SK-N-SH (cell line): ENCODE measurements at regions not wholly inside any gene's neighbourhood (a gene's known extent, or its start where the extent isn't known, plus 50 kb on each side); places are given as distances from the start of the nearest gene placed in this dataset.

Experiments
- CTCF ChIA-PET: fragments of 300-600, 350-600 bp; formaldehyde crosslinking; extraction: SDS; loops from one replicate; lab custom pipeline; 2021; lab: Yijun Ruan, JAX
- POLR2A ChIA-PET: fragments of 350-600 bp; sonication (Branson Sonifier 250); formaldehyde crosslinking; extraction: SDS; loops from one replicate; lab custom pipeline; 2020; ENCODE audit warnings: antibody characterized with exemption, inconsistent platforms; lab: Yijun Ruan, JAX
- DNase-seq: peaks from one replicate; pipeline ENCODE4 v3.0.0; 2012
- H2AFZ ChIP-seq: fragments of 200-600 bp; sonication (generic); 2 replicates; pipeline ENCODE4 v1.8.1; 2016; ENCODE audit warnings: antibody characterized with exemption, mild to moderate bottlenecking, low read depth
- H3F3A ChIP-seq: fragments of 200-600 bp; sonication (generic); replicated peaks from 2 replicates; pipeline ENCODE3; 2016; ENCODE audit warnings: antibody characterized with exemption, mild to moderate bottlenecking; ENCODE audit not compliant: insufficient read depth
- H3K27ac ChIP-seq, 2 experiments: fragments of 200-500 bp in 1 of 2; fragments of 200-600 bp in 1 of 2; sonication (Bioruptor generic) in 1 of 2; sonication (generic), shearing (Covaris generic) in 1 of 2; 2 replicates each; pipeline versions ENCODE4 v1.5.1 to v1.6.1; 2014 to 2016; ENCODE audit warnings: low read depth in 2 of 2, inconsistent platforms in 1 of 2, low read length in 1 of 2, mild to moderate bottlenecking in 1 of 2, mixed read lengths in 1 of 2
- H3K27me3 ChIP-seq: fragments of 200-600 bp; sonication (generic), shearing (Covaris generic); 2 replicates; pipeline ENCODE4 v1.6.1; 2016; ENCODE audit warnings: mixed run types; ENCODE audit not compliant: insufficient read depth
- H3K36me3 ChIP-seq, 2 experiments: fragments of 200-500 bp in 1 of 2; fragments of 200-600 bp in 1 of 2; sonication (Bioruptor generic) in 1 of 2; sonication (generic) in 1 of 2; replicated peaks in 1 of 2; 2 replicates each; pipeline versions ENCODE3 to v1.5.1; 2014 to 2016; ENCODE audit warnings: low read length in 1 of 2, mild to moderate bottlenecking in 1 of 2; ENCODE audit not compliant: insufficient read depth in 2 of 2, control insufficient read depth in 1 of 2
- H3K4me1 ChIP-seq, 2 experiments: fragments of 200-500 bp in 1 of 2; fragments of 200-600 bp in 1 of 2; sonication (Bioruptor generic) in 1 of 2; sonication (generic), shearing (Covaris generic) in 1 of 2; 2 replicates each; pipeline versions ENCODE4 v1.5.1 to v1.6.1; 2014 to 2016; ENCODE audit warnings: low read depth in 1 of 2, low read length in 1 of 2, mixed run types in 1 of 2; ENCODE audit not compliant: insufficient read depth in 2 of 2, control insufficient read depth in 1 of 2
- H3K4me2 ChIP-seq: fragments of 200-600 bp; sonication (generic), shearing (Covaris generic); 2 replicates; pipeline ENCODE4 v1.6.1; 2017; ENCODE audit warnings: mixed run types
- H3K4me3 ChIP-seq, 2 experiments: fragments of 200-500 bp in 1 of 2; fragments of 200-600 bp in 1 of 2; sonication (Bioruptor generic) in 1 of 2; sonication (generic), shearing (Covaris generic) in 1 of 2; 2 replicates each; pipeline versions ENCODE4 v1.5.1 to v1.8.1; 2014 to 2016; ENCODE audit warnings: low read depth in 2 of 2, inconsistent platforms in 1 of 2, low read length in 1 of 2, mild to moderate bottlenecking in 1 of 2, mixed read lengths in 1 of 2, moderate library complexity in 1 of 2
- H3K79me2 ChIP-seq: fragments of 200-600 bp; sonication (generic); 2 replicates; pipeline ENCODE4 v1.8.1; 2017; ENCODE audit warnings: mild to moderate bottlenecking; ENCODE audit not compliant: insufficient read depth
- H3K9ac ChIP-seq: fragments of 200-600 bp; sonication (generic); 2 replicates; pipeline ENCODE4 v1.6.1; 2017; ENCODE audit warnings: mixed run types
- H3K9me2 ChIP-seq: fragments of 200-600 bp; sonication (generic); 2 replicates; pipeline ENCODE4 v1.6.1; 2017; ENCODE audit warnings: mixed run types
- H3K9me3 ChIP-seq: fragments of 200-600 bp; sonication (generic); 2 replicates; pipeline ENCODE4 v1.6.1; 2017; ENCODE audit warnings: mixed run types, mild to moderate bottlenecking, moderate library complexity
- H4K20me1 ChIP-seq: fragments of 200-600 bp; sonication (generic); 2 replicates; pipeline ENCODE4 v1.6.1; 2017; ENCODE audit warnings: mild to moderate bottlenecking, mixed run types; ENCODE audit not compliant: insufficient read depth
- CHD2 ChIP-seq: fragments of 150-350 bp; IDR thresholded peaks from 2 replicates; pipeline ENCODE4 v1.6.1; 2018; ENCODE audit warnings: low read length; ENCODE audit not compliant: partially characterized antibody
- EP300 ChIP-seq, 2 experiments: IDR thresholded peaks; 2 replicates each; pipeline versions ENCODE4 v1.4.0 to v1.6.1; 2012; ENCODE audit warnings: borderline replicate concordance in 1 of 2, low read depth in 1 of 2, low read length in 1 of 2
- FOXJ3 ChIP-seq: sonication (generic); formaldehyde crosslinking; IDR thresholded peaks from 2 replicates; pipeline ENCODE4 v1.5.1; 2020; ENCODE audit warnings: mild to moderate bottlenecking, missing genetic modification reagents
- FOXM1 ChIP-seq: IDR thresholded peaks from 2 replicates; pipeline ENCODE4 v1.4.0; 2012; ENCODE audit warnings: low read depth, mild to moderate bottlenecking
- GABPA ChIP-seq: IDR thresholded peaks from 2 replicates; pipeline ENCODE4 v1.4.0; 2012; ENCODE audit warnings: low read depth, mild to moderate bottlenecking
- GATA2 ChIP-seq: sonication (generic); formaldehyde crosslinking; IDR thresholded peaks from 2 replicates; pipeline ENCODE4 v1.5.0; 2020; ENCODE audit warnings: mild to moderate bottlenecking, missing genetic modification reagents
- JUND ChIP-seq: IDR thresholded peaks from 2 replicates; pipeline ENCODE4 v1.4.0; 2012
- MEF2A ChIP-seq: IDR thresholded peaks from 2 replicates; pipeline ENCODE4 v1.4.0; 2012; ENCODE audit warnings: low read depth, borderline replicate concordance
- NFIC ChIP-seq: IDR thresholded peaks from 2 replicates; pipeline ENCODE4 v1.4.0; 2012; ENCODE audit warnings: borderline replicate concordance
- NRF1 ChIP-seq: IDR thresholded peaks from 2 replicates; pipeline ENCODE4 v1.6.1; 2012; ENCODE audit warnings: low read depth, mild to moderate bottlenecking, low read length
- POLR2AphosphoS5 ChIP-seq: IDR thresholded peaks from 2 replicates; pipeline ENCODE4 v1.6.1; 2012; ENCODE audit warnings: low read depth, low read length
- RAD21 ChIP-seq: IDR thresholded peaks from 2 replicates; pipeline ENCODE4 v1.6.1; 2012; ENCODE audit warnings: mild to moderate bottlenecking, low read length
- RCOR1 ChIP-seq: fragments of 150-350 bp; IDR thresholded peaks from 2 replicates; pipeline ENCODE4 v1.6.1; 2017; ENCODE audit warnings: antibody characterized with exemption, low read length
- RXRA ChIP-seq: IDR thresholded peaks from 2 replicates; pipeline ENCODE4 v1.4.0; 2012; ENCODE audit warnings: low read depth, mild to moderate bottlenecking, borderline replicate concordance
- TCF12 ChIP-seq: IDR thresholded peaks from 2 replicates; pipeline ENCODE4 v1.4.0; 2012
- YY1 ChIP-seq: IDR thresholded peaks from 2 replicates; pipeline ENCODE4 v1.4.0; 2012; ENCODE audit warnings: low read depth, mild to moderate bottlenecking
- WGBS: methylation state at CpG from one replicate; pipeline ENCODE4 v1.1.6; 2017; ENCODE audit warnings: low lambda C conversion rate; 5-methylcytosine and 5-hydroxymethylcytosine counted together
- TF ChIP-seq, protein P1 (sequence below): IDR thresholded peaks from 2 replicates; pipeline ENCODE4 v1.6.1; 2012; ENCODE audit warnings: mild to moderate bottlenecking, low read depth, low read length, moderate library complexity
- TF ChIP-seq, protein P2 (sequence below): fragments of 200-600 bp; sonication (generic); IDR thresholded peaks from 2 replicates; pipeline ENCODE4 v1.6.1; 2017; ENCODE audit warnings: antibody characterized with exemption, mild to moderate bottlenecking, moderate library complexity
- TF ChIP-seq, protein P3 (sequence below): IDR thresholded peaks from 2 replicates; pipeline ENCODE4 v1.4.0; 2012; ENCODE audit warnings: low read depth

DNA sequence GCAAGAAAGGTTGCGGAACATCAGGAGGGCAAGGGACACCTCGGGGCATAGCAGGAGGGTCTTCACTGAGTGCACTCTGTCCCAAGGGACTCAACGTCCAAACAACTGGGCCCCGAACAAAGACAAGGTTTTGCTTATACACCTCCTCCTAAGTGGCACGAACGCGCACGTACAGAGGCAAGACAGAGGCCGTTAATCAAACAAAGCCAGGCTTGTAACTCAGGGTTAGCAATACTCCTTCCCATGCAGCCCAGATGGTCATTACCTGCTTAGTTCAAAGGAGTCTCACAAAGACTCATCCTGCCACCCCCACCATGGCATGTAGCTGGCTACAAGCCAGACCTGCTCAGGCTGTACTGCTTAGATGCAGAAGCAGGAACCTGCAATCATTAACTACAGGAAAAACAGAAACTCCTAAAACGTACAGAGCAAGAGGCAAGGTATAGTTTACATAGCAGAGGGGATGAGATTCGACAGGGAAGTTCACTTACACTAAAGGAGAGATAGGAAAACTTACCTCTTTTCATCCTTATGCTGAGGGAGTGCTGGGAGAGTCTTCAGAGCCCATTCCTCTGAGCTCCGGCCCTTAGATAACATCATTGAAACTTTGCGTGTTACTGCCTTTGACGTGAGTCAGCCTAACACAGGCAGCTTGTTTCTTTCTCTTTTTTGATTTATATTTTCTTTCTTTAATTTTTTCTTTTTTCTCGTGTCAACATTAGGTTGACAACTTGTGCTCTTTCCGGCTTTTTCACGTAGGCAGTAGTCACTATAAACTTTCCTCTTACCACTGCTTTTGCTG is 1319.1 kb downstream of the TMEM121 start (continued):
- TF ChIP-seq, protein P1, sequence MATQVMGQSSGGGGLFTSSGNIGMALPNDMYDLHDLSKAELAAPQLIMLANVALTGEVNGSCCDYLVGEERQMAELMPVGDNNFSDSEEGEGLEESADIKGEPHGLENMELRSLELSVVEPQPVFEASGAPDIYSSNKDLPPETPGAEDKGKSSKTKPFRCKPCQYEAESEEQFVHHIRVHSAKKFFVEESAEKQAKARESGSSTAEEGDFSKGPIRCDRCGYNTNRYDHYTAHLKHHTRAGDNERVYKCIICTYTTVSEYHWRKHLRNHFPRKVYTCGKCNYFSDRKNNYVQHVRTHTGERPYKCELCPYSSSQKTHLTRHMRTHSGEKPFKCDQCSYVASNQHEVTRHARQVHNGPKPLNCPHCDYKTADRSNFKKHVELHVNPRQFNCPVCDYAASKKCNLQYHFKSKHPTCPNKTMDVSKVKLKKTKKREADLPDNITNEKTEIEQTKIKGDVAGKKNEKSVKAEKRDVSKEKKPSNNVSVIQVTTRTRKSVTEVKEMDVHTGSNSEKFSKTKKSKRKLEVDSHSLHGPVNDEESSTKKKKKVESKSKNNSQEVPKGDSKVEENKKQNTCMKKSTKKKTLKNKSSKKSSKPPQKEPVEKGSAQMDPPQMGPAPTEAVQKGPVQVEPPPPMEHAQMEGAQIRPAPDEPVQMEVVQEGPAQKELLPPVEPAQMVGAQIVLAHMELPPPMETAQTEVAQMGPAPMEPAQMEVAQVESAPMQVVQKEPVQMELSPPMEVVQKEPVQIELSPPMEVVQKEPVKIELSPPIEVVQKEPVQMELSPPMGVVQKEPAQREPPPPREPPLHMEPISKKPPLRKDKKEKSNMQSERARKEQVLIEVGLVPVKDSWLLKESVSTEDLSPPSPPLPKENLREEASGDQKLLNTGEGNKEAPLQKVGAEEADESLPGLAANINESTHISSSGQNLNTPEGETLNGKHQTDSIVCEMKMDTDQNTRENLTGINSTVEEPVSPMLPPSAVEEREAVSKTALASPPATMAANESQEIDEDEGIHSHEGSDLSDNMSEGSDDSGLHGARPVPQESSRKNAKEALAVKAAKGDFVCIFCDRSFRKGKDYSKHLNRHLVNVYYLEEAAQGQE, result no peak
- no peak for TF ChIP-seq NRF1
- no peak for TF ChIP-seq MEF2A
- TF ChIP-seq FOXJ3 (CRISPR knock-in tag), result no peak
- no peak for TF ChIP-seq POLR2AphosphoS5
- TF ChIP-seq NFIC, result peak; percentile 63
- TF ChIP-seq YY1, result no peak
- no peak for TF ChIP-seq EP300 (IDR thresholded peaks at IDR 0.05; ENCODE audit: borderline replicate concordance in 1 of 2, low read depth in 1 of 2, low read length in 1 of 2)
- TF ChIP-seq, protein P2, sequence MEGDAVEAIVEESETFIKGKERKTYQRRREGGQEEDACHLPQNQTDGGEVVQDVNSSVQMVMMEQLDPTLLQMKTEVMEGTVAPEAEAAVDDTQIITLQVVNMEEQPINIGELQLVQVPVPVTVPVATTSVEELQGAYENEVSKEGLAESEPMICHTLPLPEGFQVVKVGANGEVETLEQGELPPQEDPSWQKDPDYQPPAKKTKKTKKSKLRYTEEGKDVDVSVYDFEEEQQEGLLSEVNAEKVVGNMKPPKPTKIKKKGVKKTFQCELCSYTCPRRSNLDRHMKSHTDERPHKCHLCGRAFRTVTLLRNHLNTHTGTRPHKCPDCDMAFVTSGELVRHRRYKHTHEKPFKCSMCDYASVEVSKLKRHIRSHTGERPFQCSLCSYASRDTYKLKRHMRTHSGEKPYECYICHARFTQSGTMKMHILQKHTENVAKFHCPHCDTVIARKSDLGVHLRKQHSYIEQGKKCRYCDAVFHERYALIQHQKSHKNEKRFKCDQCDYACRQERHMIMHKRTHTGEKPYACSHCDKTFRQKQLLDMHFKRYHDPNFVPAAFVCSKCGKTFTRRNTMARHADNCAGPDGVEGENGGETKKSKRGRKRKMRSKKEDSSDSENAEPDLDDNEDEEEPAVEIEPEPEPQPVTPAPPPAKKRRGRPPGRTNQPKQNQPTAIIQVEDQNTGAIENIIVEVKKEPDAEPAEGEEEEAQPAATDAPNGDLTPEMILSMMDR, result no peak
- no peak for TF ChIP-seq FOXM1
- no peak for TF ChIP-seq RCOR1
- no peak for TF ChIP-seq CHD2
- peak; percentile 47; the same call in 1 of the 2 replicates for TF ChIP-seq TCF12

DNA sequence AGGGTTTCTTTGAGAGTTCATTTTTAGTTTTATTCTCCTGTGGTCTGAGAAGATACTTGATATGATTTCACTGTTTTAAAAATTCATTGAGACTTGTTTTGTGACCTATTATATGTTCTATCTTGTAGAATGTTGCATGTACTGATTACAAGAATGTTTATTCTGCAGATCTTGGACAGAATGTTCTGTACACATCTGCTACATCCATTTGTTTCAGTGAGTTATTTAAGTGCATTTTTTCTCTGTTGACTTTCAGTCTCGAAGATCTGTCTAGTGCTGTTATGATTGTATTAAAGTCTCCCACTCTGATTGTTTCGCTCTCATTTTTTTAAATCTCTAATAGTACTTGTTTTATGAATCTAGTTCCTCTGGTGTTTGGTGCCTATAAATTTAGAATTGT is 1319.8 kb downstream of the TMEM121 start:
- Histone ChIP-seq H3K4me3 (peak overlapping the region in 1 of 2 experiments; percentile 61; a peak in 1 of 4 replicates), H3K27me3 (0 out of 2 replicates have a peak, but pooled peaks cover 4% of the 10 kb centered on the region), H3K27ac (peak overlapping the region in 1 of 2 experiments; percentile 63; a peak in 1 of 4 replicates), H3K4me1 (peaks cover 12 to 22% of the 10 kb centered on the region in 2 experiments; a peak in 3 of 4 replicates), H3F3A (peaks cover 13% of the 10 kb centered on the region), H3K36me3 (no peaks in the 10 kb centered on the region), H3K4me2 (peak overlapping the region; percentile 85), H3K9me2 (no peaks in the 10 kb centered on the region), H4K20me1 (no peaks in the 10 kb centered on the region), H3K9ac (no peak overlapping the region), H2AFZ (no peak overlapping the region), H3K9me3 (no peaks in the 10 kb centered on the region; the same call in 1 of the 2 replicates), H3K79me2 (no peaks in the 10 kb centered on the region)
- no peak for TF ChIP-seq POLR2AphosphoS5
- TF ChIP-seq GABPA, result no peak
- TF ChIP-seq NFIC, result no peak
- TF ChIP-seq RAD21, result no peak
- TF ChIP-seq, protein P1, result no peak
- no peak for TF ChIP-seq RXRA
- no peak for TF ChIP-seq JUND
- no peak for TF ChIP-seq YY1
- no peak for TF ChIP-seq GATA2 (CRISPR knock-in tag)
- TF ChIP-seq, protein P3, sequence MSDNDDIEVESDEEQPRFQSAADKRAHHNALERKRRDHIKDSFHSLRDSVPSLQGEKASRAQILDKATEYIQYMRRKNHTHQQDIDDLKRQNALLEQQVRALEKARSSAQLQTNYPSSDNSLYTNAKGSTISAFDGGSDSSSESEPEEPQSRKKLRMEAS, result no peak
- no peak for DNase-seq
- ChIA-PET CTCF (interaction anchor here (0.8 to 1.0 kb wide), 2 partner anchors 26 to 70 kb away, joined by 3 read pairs; no protein-coding TSS in a partner anchor), POLR2A (no interaction called here)
- whole genome bisulfite sequencing, result 24% methylated on average over 2 of the region's 2 CpGs
